SK-N-SH (cell line): ENCODE measurements at regions not wholly inside any gene's neighbourhood (a gene's known extent, or its start where the extent isn't known, plus 50 kb on each side); places are given as distances from the start of the nearest gene placed in this dataset.

Source experiments
- CTCF ChIA-PET: fragments of 300-600, 350-600 bp; formaldehyde crosslinking; extraction: SDS; loops from one replicate; lab custom pipeline; 2021; lab: Yijun Ruan, JAX
- POLR2A ChIA-PET: fragments of 350-600 bp; sonication (Branson Sonifier 250); formaldehyde crosslinking; extraction: SDS; loops from one replicate; lab custom pipeline; 2020; ENCODE audit warnings: antibody characterized with exemption, inconsistent platforms; lab: Yijun Ruan, JAX
- DNase-seq: peaks from one replicate; pipeline ENCODE4 v3.0.0; 2012
- H2AFZ ChIP-seq: fragments of 200-600 bp; sonication (generic); 2 replicates; pipeline ENCODE4 v1.8.1; 2016; ENCODE audit warnings: antibody characterized with exemption, mild to moderate bottlenecking, low read depth
- H3F3A ChIP-seq: fragments of 200-600 bp; sonication (generic); replicated peaks from 2 replicates; pipeline ENCODE3; 2016; ENCODE audit warnings: antibody characterized with exemption, mild to moderate bottlenecking; ENCODE audit not compliant: insufficient read depth
- H3K27ac ChIP-seq, 2 experiments: fragments of 200-500 bp in 1 of 2; fragments of 200-600 bp in 1 of 2; sonication (Bioruptor generic) in 1 of 2; sonication (generic), shearing (Covaris generic) in 1 of 2; 2 replicates each; pipeline versions ENCODE4 v1.5.1 to v1.6.1; 2014 to 2016; ENCODE audit warnings: low read depth in 2 of 2, inconsistent platforms in 1 of 2, low read length in 1 of 2, mild to moderate bottlenecking in 1 of 2, mixed read lengths in 1 of 2
- H3K27me3 ChIP-seq: fragments of 200-600 bp; sonication (generic), shearing (Covaris generic); 2 replicates; pipeline ENCODE4 v1.6.1; 2016; ENCODE audit warnings: mixed run types; ENCODE audit not compliant: insufficient read depth
- H3K36me3 ChIP-seq, 2 experiments: fragments of 200-500 bp in 1 of 2; fragments of 200-600 bp in 1 of 2; sonication (Bioruptor generic) in 1 of 2; sonication (generic) in 1 of 2; replicated peaks in 1 of 2; 2 replicates each; pipeline versions ENCODE3 to v1.5.1; 2014 to 2016; ENCODE audit warnings: low read length in 1 of 2, mild to moderate bottlenecking in 1 of 2; ENCODE audit not compliant: insufficient read depth in 2 of 2, control insufficient read depth in 1 of 2
- H3K4me1 ChIP-seq, 2 experiments: fragments of 200-500 bp in 1 of 2; fragments of 200-600 bp in 1 of 2; sonication (Bioruptor generic) in 1 of 2; sonication (generic), shearing (Covaris generic) in 1 of 2; 2 replicates each; pipeline versions ENCODE4 v1.5.1 to v1.6.1; 2014 to 2016; ENCODE audit warnings: low read depth in 1 of 2, low read length in 1 of 2, mixed run types in 1 of 2; ENCODE audit not compliant: insufficient read depth in 2 of 2, control insufficient read depth in 1 of 2
- H3K4me2 ChIP-seq: fragments of 200-600 bp; sonication (generic), shearing (Covaris generic); 2 replicates; pipeline ENCODE4 v1.6.1; 2017; ENCODE audit warnings: mixed run types
- H3K4me3 ChIP-seq, 2 experiments: fragments of 200-500 bp in 1 of 2; fragments of 200-600 bp in 1 of 2; sonication (Bioruptor generic) in 1 of 2; sonication (generic), shearing (Covaris generic) in 1 of 2; 2 replicates each; pipeline versions ENCODE4 v1.5.1 to v1.8.1; 2014 to 2016; ENCODE audit warnings: low read depth in 2 of 2, inconsistent platforms in 1 of 2, low read length in 1 of 2, mild to moderate bottlenecking in 1 of 2, mixed read lengths in 1 of 2, moderate library complexity in 1 of 2
- H3K79me2 ChIP-seq: fragments of 200-600 bp; sonication (generic); 2 replicates; pipeline ENCODE4 v1.8.1; 2017; ENCODE audit warnings: mild to moderate bottlenecking; ENCODE audit not compliant: insufficient read depth
- H3K9ac ChIP-seq: fragments of 200-600 bp; sonication (generic); 2 replicates; pipeline ENCODE4 v1.6.1; 2017; ENCODE audit warnings: mixed run types
- H3K9me2 ChIP-seq: fragments of 200-600 bp; sonication (generic); 2 replicates; pipeline ENCODE4 v1.6.1; 2017; ENCODE audit warnings: mixed run types
- H3K9me3 ChIP-seq: fragments of 200-600 bp; sonication (generic); 2 replicates; pipeline ENCODE4 v1.6.1; 2017; ENCODE audit warnings: mixed run types, mild to moderate bottlenecking, moderate library complexity
- H4K20me1 ChIP-seq: fragments of 200-600 bp; sonication (generic); 2 replicates; pipeline ENCODE4 v1.6.1; 2017; ENCODE audit warnings: mild to moderate bottlenecking, mixed run types; ENCODE audit not compliant: insufficient read depth
- CTCF ChIP-seq: fragments of 200-600 bp; sonication (generic); IDR thresholded peaks from 2 replicates; pipeline ENCODE4 v1.6.1; 2017; ENCODE audit warnings: antibody characterized with exemption, mild to moderate bottlenecking, moderate library complexity
- EP300 ChIP-seq, 2 experiments: IDR thresholded peaks; 2 replicates each; pipeline versions ENCODE4 v1.4.0 to v1.6.1; 2012; ENCODE audit warnings: borderline replicate concordance in 1 of 2, low read depth in 1 of 2, low read length in 1 of 2
- EZH2phosphoT487 ChIP-seq: fragments of 200-600 bp; sonication (generic); IDR thresholded peaks from 2 replicates; pipeline ENCODE4 v1.6.1; 2017; ENCODE audit warnings: low read depth, mixed run types, mild to moderate bottlenecking, antibody characterized with exemption, moderate library complexity, borderline replicate concordance
- NRF1 ChIP-seq: IDR thresholded peaks from 2 replicates; pipeline ENCODE4 v1.6.1; 2012; ENCODE audit warnings: low read depth, mild to moderate bottlenecking, low read length
- POLR2AphosphoS5 ChIP-seq: IDR thresholded peaks from 2 replicates; pipeline ENCODE4 v1.6.1; 2012; ENCODE audit warnings: low read depth, low read length
- RAD21 ChIP-seq: IDR thresholded peaks from 2 replicates; pipeline ENCODE4 v1.6.1; 2012; ENCODE audit warnings: mild to moderate bottlenecking, low read length
- RFX5 ChIP-seq: IDR thresholded peaks from 2 replicates; pipeline ENCODE4 v1.6.1; 2012; ENCODE audit warnings: mild to moderate bottlenecking, improper control_type of control experiment, low read length
- RXRA ChIP-seq: IDR thresholded peaks from 2 replicates; pipeline ENCODE4 v1.4.0; 2012; ENCODE audit warnings: low read depth, mild to moderate bottlenecking, borderline replicate concordance
- YY1 ChIP-seq: IDR thresholded peaks from 2 replicates; pipeline ENCODE4 v1.4.0; 2012; ENCODE audit warnings: low read depth, mild to moderate bottlenecking
- WGBS: methylation state at CpG from one replicate; pipeline ENCODE4 v1.1.6; 2017; ENCODE audit warnings: low lambda C conversion rate; 5-methylcytosine and 5-hydroxymethylcytosine counted together

- Histone ChIP-seq H3K9me2 (no peaks in the 10 kb centered on the region), H3K9ac (no peak overlapping the region), H3K36me3 (no peaks in the 10 kb centered on the region), H3K27ac (no peak overlapping the region), H3K27me3 (peaks cover 19% of the 10 kb centered on the region), H3K9me3 (no peaks in the 10 kb centered on the region), H3K4me2 (no peak overlapping the region), H3K4me1 (no peaks in the 10 kb centered on the region), H3K4me3 (no peak overlapping the region), H3F3A (no peaks in the 10 kb centered on the region), H2AFZ (no peak overlapping the region), H4K20me1 (no peaks in the 10 kb centered on the region), H3K79me2 (no peaks in the 10 kb centered on the region)
- POLR2A ChIA-PET, result no interaction called here
- TF ChIP-seq RAD21, result no peak
- no peak for TF ChIP-seq CTCF
- DNase-seq, result no peak
- CTCF ChIA-PET, result interaction anchor here (0.6 kb wide), 1 partner anchor 329 kb away, joined by 3 read pairs; no protein-coding TSS in a partner anchor
- 1% methylated on average over 11 of the region's 11 CpGs for WGBS
Observed at GRCh38 chr5:2031581-2031980, 148.9 kb upstream of the IRX4 start.

- TF ChIP-seq NRF1 (no peak), RAD21 (no peak), EZH2phosphoT487 (no peak)
- POLR2A ChIA-PET, result no interaction called here
Observed at GRCh38 chr5:2030131-2030530, 147.4 kb upstream of the IRX4 start.

GRCh38 chr5:2029206-2029605 is 146.5 kb upstream of the IRX4 start:
- Histone ChIP-seq H3K27ac (no peak overlapping the region), H3K9me3 (no peaks in the 10 kb centered on the region), H3K79me2 (no peaks in the 10 kb centered on the region), H3F3A (no peaks in the 10 kb centered on the region), H3K4me3 (no peak overlapping the region), H3K27me3 (peaks cover 13% of the 10 kb centered on the region), H3K4me1 (no peaks in the 10 kb centered on the region), H4K20me1 (no peaks in the 10 kb centered on the region), H3K36me3 (no peaks in the 10 kb centered on the region), H2AFZ (no peak overlapping the region), H3K9ac (no peak overlapping the region), H3K4me2 (no peak overlapping the region), H3K9me2 (no peaks in the 10 kb centered on the region)
- TF ChIP-seq YY1 (no peak), POLR2AphosphoS5 (no peak), CTCF (no peak), RFX5 (no peak), EP300 (IDR thresholded peaks at IDR 0.05; ENCODE audit: borderline replicate concordance in 1 of 2, low read depth in 1 of 2, low read length in 1 of 2) (no peak), RXRA (no peak)
- ChIA-PET POLR2A (no interaction called here), CTCF (no interaction called here)
- DNase-seq, result no peak
- 2% methylated on average over 4 of the region's 4 CpGs for WGBS

More at GRCh38 chr5:2030131-2030530, 147.4 kb upstream of the IRX4 start:
- Histone ChIP-seq H3K9me3 (no peaks in the 10 kb centered on the region), H3K9ac (no peak overlapping the region), H3K27me3 (peaks cover 16% of the 10 kb centered on the region), H3K36me3 (no peaks in the 10 kb centered on the region), H3K9me2 (no peaks in the 10 kb centered on the region), H3K4me2 (no peak overlapping the region), H2AFZ (no peak overlapping the region), H3K4me3 (no peak overlapping the region), H3K27ac (no peak overlapping the region), H4K20me1 (no peaks in the 10 kb centered on the region), H3F3A (no peaks in the 10 kb centered on the region), H3K79me2 (no peaks in the 10 kb centered on the region), H3K4me1 (no peaks in the 10 kb centered on the region)
- CTCF ChIA-PET, result no interaction called here
- WGBS, result 0% methylated on average over 5 of the region's 5 CpGs
- no peak for DNase-seq
